Sigmoid colon (tissue), 6 donors: ENCODE measurements at regions not wholly inside any gene's neighbourhood (a gene's known extent, or its start where the extent isn't known, plus 50 kb on each side); places are given as distances from the start of the nearest gene placed in this dataset.

Experiments
- DNase-seq: peaks from one replicate; pipeline ENCODE4 v3.0.0-alpha.2; 2019
- H3K27ac ChIP-seq, 4 donors: fragments of 200-600 bp; sonication (generic); one replicate each; pipeline ENCODE4 v1.5.1; 2016 to 2019; ENCODE audit warnings: mild to moderate bottlenecking in 1 of 4
- H3K27me3 ChIP-seq, 3 donors: fragments of 200-600 bp; sonication (generic); one replicate each; pipeline ENCODE4 v1.5.1; 2019; ENCODE audit warnings: mild to moderate bottlenecking in 1 of 3
- H3K36me3 ChIP-seq, 4 donors: fragments of 200-600 bp; sonication (generic); one replicate each; pipeline ENCODE4 v1.5.1; 2016 to 2019
- H3K4me1 ChIP-seq, 4 donors: fragments of 200-600 bp; sonication (generic); one replicate each; pipeline ENCODE4 v1.5.1; 2017 to 2019
- H3K4me3 ChIP-seq, 4 donors: fragments of 200-600 bp; sonication (generic); one replicate each; pipeline ENCODE4 v1.5.1; 2017 to 2019; ENCODE audit warnings: mild to moderate bottlenecking in 2 of 4, moderate library complexity in 1 of 4
- H3K9me3 ChIP-seq, 4 donors: fragments of 200-600 bp in 3 of 4; sonication (generic) in 3 of 4; one replicate each; pipeline versions ENCODE4 v1.5.1 to v1.6.1; 2013 to 2019
- CTCF ChIP-seq, 4 experiments: fragments of 450-650 bp in 3 of 4; fragments of 200-600 bp in 1 of 4; IDR thresholded peaks; one replicate each; pipeline ENCODE4 v1.5.1; 2016 to 2019; ENCODE audit warnings: antibody characterized with exemption in 4 of 4, mild to moderate bottlenecking in 3 of 4, moderate library complexity in 2 of 4
- EP300 ChIP-seq, 4 donors: sonication (generic); formaldehyde crosslinking; IDR thresholded peaks; one replicate each; pipeline ENCODE4 v1.6.1; 2017; ENCODE audit warnings: antibody characterized with exemption in 4 of 4
- POLR2A ChIP-seq, 2 donors: fragments of 450-650 bp; IDR thresholded peaks; one replicate each; pipeline ENCODE4 v1.6.1; 2016; ENCODE audit warnings: antibody characterized with exemption in 2 of 2, mild to moderate bottlenecking in 2 of 2, moderate library complexity in 2 of 2
- POLR2AphosphoS5 ChIP-seq, 4 donors: sonication (generic); formaldehyde crosslinking; IDR thresholded peaks; one replicate each; pipeline ENCODE4 v1.6.1; 2017; ENCODE audit warnings: antibody characterized with exemption in 4 of 4
- WGBS, 2 donors: extraction: QIAGEN DNeasy Blood & Tissue Kit; methylation state at CpG; one replicate each; pipeline ENCODE4 v1.1.7; 2013; 5-methylcytosine and 5-hydroxymethylcytosine counted together
- intact Hi-C: fragments of 100-400 bp; cut with DNase I; formaldehyde crosslinking; loops from one replicate; pipeline ENCODE4 v1.15.1; 2023
- donor health status: healthy with polysubstance abuse.
- donor health status: healthy.

- no peaks in the 10 kb centered on the region for H3K4me1 ChIP-seq
- TF ChIP-seq EP300 (IDR thresholded peaks at IDR 0.05) = no peak
- TF ChIP-seq CTCF (IDR thresholded peaks at IDR 0.05) = no peak
- no peak for TF ChIP-seq POLR2AphosphoS5 (IDR thresholded peaks at IDR 0.05)
- no peak for TF ChIP-seq POLR2A (IDR thresholded peaks at IDR 0.05)
- no peaks in the 10 kb centered on the region for H3K27me3 ChIP-seq
- H3K4me3 ChIP-seq = no peak overlapping the region
- H3K36me3 ChIP-seq = no peaks in the 10 kb centered on the region
- no peak overlapping the region for H3K27ac ChIP-seq
- 21 to 71% methylated on average over 1 of the region's 1 CpG for WGBS, 2 donors
- no peak for DNase-seq
- H3K9me3 ChIP-seq = no peaks in the 10 kb centered on the region
- intact Hi-C loops = no loop called here
Measured at GRCh38 chrY:17398336-17399072, 481.5 kb downstream of the CDY2B start.

- no peak for DNase-seq
- Histone ChIP-seq H3K4me1 (no peaks in the 10 kb centered on the region), H3K27ac (no peak overlapping the region), H3K27me3 (no peaks in the 10 kb centered on the region), H3K36me3 (no peaks in the 10 kb centered on the region), H3K9me3 (no peaks in the 10 kb centered on the region), H3K4me3 (no peak overlapping the region)
- TF ChIP-seq EP300 (IDR thresholded peaks at IDR 0.05) = no peak
- no peak for TF ChIP-seq POLR2AphosphoS5 (IDR thresholded peaks at IDR 0.05)
- TF ChIP-seq POLR2A (IDR thresholded peaks at IDR 0.05) = no peak
- TF ChIP-seq CTCF (IDR thresholded peaks at IDR 0.05) = no peak
- 28 to 57% methylated on average over 3 of the region's 3 CpGs for WGBS, 2 donors
- intact Hi-C loops = no loop called here
Measured at GRCh38 chrY:17397659-17398058, 482.4 kb downstream of the CDY2B start.

DNA sequence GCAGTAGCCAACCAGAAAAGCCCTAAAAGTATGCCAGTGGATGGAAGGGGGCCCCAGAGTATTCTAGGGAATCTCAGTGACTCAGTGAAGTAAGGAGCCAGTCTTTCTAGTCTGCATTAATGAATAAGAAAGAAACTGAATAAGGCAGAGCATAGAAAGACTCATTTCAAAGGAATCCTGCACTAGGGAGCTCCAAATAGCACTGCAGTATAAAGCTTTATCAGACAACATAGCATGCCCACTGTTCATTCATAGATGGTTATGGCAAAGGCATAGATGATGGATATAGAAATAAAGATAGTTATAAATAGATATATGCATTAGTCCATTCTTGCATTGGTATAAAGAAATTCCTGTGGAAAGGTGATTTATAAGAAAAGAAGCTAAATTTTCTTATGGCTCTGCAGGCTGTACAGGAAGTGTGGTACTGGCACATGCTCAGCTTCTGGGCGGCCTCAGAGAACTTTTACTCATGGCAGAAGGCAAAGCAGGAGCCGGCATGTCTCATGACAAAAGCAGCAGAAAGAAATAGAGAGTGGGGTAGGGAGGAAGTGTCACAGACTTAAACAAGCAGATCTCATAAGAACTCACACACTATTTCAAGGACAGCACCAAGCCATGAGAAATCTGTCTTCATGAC is 498.5 kb downstream of the CDY2B start:
- Histone ChIP-seq H3K27ac (no peak overlapping the region), H3K9me3 (no peaks in the 10 kb centered on the region), H3K36me3 (no peaks in the 10 kb centered on the region), H3K27me3 (no peaks in the 10 kb centered on the region), H3K4me3 (no peak overlapping the region), H3K4me1 (no peaks in the 10 kb centered on the region)
- no peak for TF ChIP-seq EP300 (IDR thresholded peaks at IDR 0.05)
- no peak for TF ChIP-seq POLR2AphosphoS5 (IDR thresholded peaks at IDR 0.05)
- no peak for TF ChIP-seq CTCF (IDR thresholded peaks at IDR 0.05)
- TF ChIP-seq POLR2A (IDR thresholded peaks at IDR 0.05) = no peak
- DNase-seq = no peak
- intact Hi-C loops = no loop called here
- WGBS, 2 donors = 81 to 84% methylated on average over 2 of the region's 2 CpGs

GRCh38 chrY:17378326-17378725 is 501.7 kb downstream of the CDY2B start:
- no peak overlapping the region for H3K4me3 ChIP-seq
- H3K36me3 ChIP-seq = no peaks in the 10 kb centered on the region
- no peaks in the 10 kb centered on the region for H3K9me3 ChIP-seq
- 8 to 37% methylated on average over 1 of the region's 1 CpG for WGBS, 2 donors
- no peak for TF ChIP-seq POLR2A (IDR thresholded peaks at IDR 0.05)
- no peak for TF ChIP-seq POLR2AphosphoS5 (IDR thresholded peaks at IDR 0.05)
- TF ChIP-seq CTCF (IDR thresholded peaks at IDR 0.05) = no peak
- TF ChIP-seq EP300 (IDR thresholded peaks at IDR 0.05) = no peak
- no peaks in the 10 kb centered on the region for H3K27me3 ChIP-seq
- intact Hi-C loops = no loop called here
- H3K27ac ChIP-seq = no peak overlapping the region
- no peaks in the 10 kb centered on the region for H3K4me1 ChIP-seq
- no peak for DNase-seq
